ENCODE measurements at regions not wholly inside any gene's neighbourhood (a gene's known extent, or its start where the extent isn't known, plus 50 kb on each side); places are given as distances from the start of the nearest gene placed in this dataset.

- TF ChIP-seq THRA (IDR thresholded peaks at IDR 0.05) = no peak
- TF ChIP-seq ZEB2 (IDR thresholded peaks at IDR 0.05) = no peak
- TF ChIP-seq MCM2 (IDR thresholded peaks at IDR 0.05; ENCODE audit: low read depth) = no peak
- no peak for TF ChIP-seq SMARCC2 (IDR thresholded peaks at IDR 0.05; ENCODE audit: low read depth)
- no peak for TF ChIP-seq CHCHD3 (CRISPR knock-in tag; IDR thresholded peaks at IDR 0.05)
- no peak for TF ChIP-seq NFXL1 (CRISPR knock-in tag; IDR thresholded peaks at IDR 0.05)
- no peak for TF ChIP-seq MGA (IDR thresholded peaks at IDR 0.05)
- no peak for TF ChIP-seq NUFIP1 (IDR thresholded peaks at IDR 0.05; ENCODE audit: partially characterized antibody)
Measured at GRCh38 chrX:22392133-22392948, 119.6 kb downstream of the CBLL2 start (continued).
